DOHH2 (cell line): ENCODE measurements at regions not wholly inside any gene's neighbourhood (a gene's known extent, or its start where the extent isn't known, plus 50 kb on each side); places are given as distances from the start of the nearest gene placed in this dataset.

ENCODE experiments used
- H3F3A ChIP-seq: fragments of 200-600 bp; sonication (generic), shearing (Covaris generic); 2 replicates; pipeline ENCODE4 v1.6.0; 2016; ENCODE audit warnings: antibody characterized with exemption, mild to moderate bottlenecking; ENCODE audit not compliant: control insufficient read depth, insufficient read depth
- H3K27ac ChIP-seq: fragments of 200-600 bp; sonication (generic); 2 replicates; pipeline ENCODE4 v1.5.1; 2014; ENCODE audit warnings: low read depth, mild to moderate bottlenecking, low read length, moderate library complexity
- H3K27me3 ChIP-seq: fragments of 200-600 bp; sonication (generic); 2 replicates; pipeline ENCODE4 v1.6.1; 2014; ENCODE audit warnings: mild to moderate bottlenecking, low read length, mixed read lengths; ENCODE audit not compliant: control insufficient read depth
- H3K36me3 ChIP-seq: fragments of 200-600 bp; sonication (generic); 2 replicates; pipeline ENCODE4 v1.6.1; 2014; ENCODE audit warnings: mild to moderate bottlenecking, low read length, moderate library complexity, mixed read lengths; ENCODE audit not compliant: control insufficient read depth
- H3K4me1 ChIP-seq: fragments of 200-600 bp; sonication (generic); 2 replicates; pipeline ENCODE4 v1.6.1; 2014; ENCODE audit warnings: mild to moderate bottlenecking, low read length, mixed read lengths; ENCODE audit not compliant: control insufficient read depth
- H3K4me2 ChIP-seq: fragments of 200-600 bp; sonication (generic); 2 replicates; pipeline ENCODE4 v1.6.0; 2014; ENCODE audit warnings: mild to moderate bottlenecking, low read length, moderate library complexity
- H3K4me3 ChIP-seq: fragments of 200-600 bp; sonication (generic); 2 replicates; pipeline ENCODE4 v1.5.1; 2014; ENCODE audit warnings: mild to moderate bottlenecking, low read length, mixed read lengths
- H3K79me2 ChIP-seq: fragments of 200-600 bp; sonication (generic); 2 replicates; pipeline ENCODE4 v1.6.1; 2014; ENCODE audit warnings: mild to moderate bottlenecking, low read length, mixed read lengths; ENCODE audit not compliant: control insufficient read depth
- H3K9me2 ChIP-seq: fragments of 200-600 bp; sonication (generic); replicated peaks from 2 replicates; pipeline ENCODE4 v1.6.1; 2014; ENCODE audit warnings: mild to moderate bottlenecking, low read length, mixed read lengths; ENCODE audit not compliant: control insufficient read depth
- H3K9me3 ChIP-seq: fragments of 200-600 bp; sonication (generic); 2 replicates; pipeline ENCODE4 v1.6.1; 2014; ENCODE audit warnings: antibody characterized with exemption, low read length, mixed read lengths; ENCODE audit not compliant: control insufficient read depth, insufficient read depth
- H4K20me1 ChIP-seq: fragments of 200-600 bp; sonication (generic); 2 replicates; pipeline ENCODE4 v1.6.0; 2014; ENCODE audit warnings: low read depth, mild to moderate bottlenecking, antibody characterized with exemption, low read length, moderate library complexity; ENCODE audit not compliant: control insufficient read depth, insufficient read depth
- EZH2phosphoT487 ChIP-seq: fragments of 200-600 bp; sonication (generic); IDR thresholded peaks from 2 replicates; pipeline ENCODE4 v1.6.1; 2017; ENCODE audit warnings: borderline replicate concordance, mild to moderate bottlenecking, antibody characterized with exemption, low read length, moderate library complexity, mixed read lengths
- TF ChIP-seq, protein P1 (sequence below): fragments of 200-600 bp; sonication (generic); IDR thresholded peaks from one replicate; pipeline ENCODE4 v1.5.1; 2014; ENCODE audit warnings: antibody characterized with exemption, mild to moderate bottlenecking, low read depth, low read length; ENCODE audit not compliant: poor library complexity, severe bottlenecking

DNA sequence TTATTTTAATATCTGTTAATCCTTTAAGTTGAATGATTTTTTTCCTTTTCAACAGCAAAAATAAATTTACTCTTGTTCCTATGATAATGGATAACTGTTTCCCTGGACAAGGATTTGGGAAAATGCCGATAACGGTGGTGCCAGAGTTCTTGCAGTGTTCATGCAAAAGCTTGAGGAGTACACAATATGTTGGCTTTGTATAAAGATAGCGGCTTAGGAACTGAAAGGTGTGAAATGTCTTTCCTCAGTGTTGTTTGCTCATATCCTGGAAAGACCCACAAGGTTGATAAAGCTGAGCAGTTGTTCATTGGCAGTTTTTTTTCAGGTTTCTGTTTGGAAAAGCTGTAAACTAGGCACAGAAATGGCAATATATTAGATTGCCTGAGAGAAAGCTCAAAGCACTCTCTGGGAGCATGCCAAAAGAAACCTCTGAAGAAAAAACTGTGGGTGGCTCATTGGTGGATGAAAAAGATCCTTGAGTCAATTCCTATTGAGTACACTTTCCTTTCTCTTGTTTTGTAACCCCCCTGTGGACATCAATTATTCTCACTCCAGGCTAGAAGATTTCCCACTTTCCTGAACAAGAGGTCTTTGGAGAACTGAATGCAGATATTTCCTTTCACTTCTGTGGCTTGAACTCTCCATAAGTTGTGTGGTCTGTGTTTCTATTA, 117.2 kb upstream of the RGMB start:
- Histone ChIP-seq H3K4me3 (no peak overlapping the region), H3K4me2 (no peak overlapping the region), H3F3A (no peaks in the 10 kb centered on the region), H3K4me1 (no peaks in the 10 kb centered on the region), H3K27ac (no peak overlapping the region), H3K9me2 (no peaks in the 10 kb centered on the region), H3K27me3 (no peaks in the 10 kb centered on the region), H3K79me2 (no peaks in the 10 kb centered on the region), H3K9me3 (no peaks in the 10 kb centered on the region), H4K20me1 (no peaks in the 10 kb centered on the region), H3K36me3 (no peaks in the 10 kb centered on the region)
- TF ChIP-seq EZH2phosphoT487: no peak
- TF ChIP-seq, protein P1, sequence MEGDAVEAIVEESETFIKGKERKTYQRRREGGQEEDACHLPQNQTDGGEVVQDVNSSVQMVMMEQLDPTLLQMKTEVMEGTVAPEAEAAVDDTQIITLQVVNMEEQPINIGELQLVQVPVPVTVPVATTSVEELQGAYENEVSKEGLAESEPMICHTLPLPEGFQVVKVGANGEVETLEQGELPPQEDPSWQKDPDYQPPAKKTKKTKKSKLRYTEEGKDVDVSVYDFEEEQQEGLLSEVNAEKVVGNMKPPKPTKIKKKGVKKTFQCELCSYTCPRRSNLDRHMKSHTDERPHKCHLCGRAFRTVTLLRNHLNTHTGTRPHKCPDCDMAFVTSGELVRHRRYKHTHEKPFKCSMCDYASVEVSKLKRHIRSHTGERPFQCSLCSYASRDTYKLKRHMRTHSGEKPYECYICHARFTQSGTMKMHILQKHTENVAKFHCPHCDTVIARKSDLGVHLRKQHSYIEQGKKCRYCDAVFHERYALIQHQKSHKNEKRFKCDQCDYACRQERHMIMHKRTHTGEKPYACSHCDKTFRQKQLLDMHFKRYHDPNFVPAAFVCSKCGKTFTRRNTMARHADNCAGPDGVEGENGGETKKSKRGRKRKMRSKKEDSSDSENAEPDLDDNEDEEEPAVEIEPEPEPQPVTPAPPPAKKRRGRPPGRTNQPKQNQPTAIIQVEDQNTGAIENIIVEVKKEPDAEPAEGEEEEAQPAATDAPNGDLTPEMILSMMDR: no peak

- no peak for TF ChIP-seq EZH2phosphoT487
- TF ChIP-seq, protein P1: no peak
- Histone ChIP-seq H3K36me3 (no peaks in the 10 kb centered on the region), H3F3A (no peaks in the 10 kb centered on the region), H3K4me1 (no peaks in the 10 kb centered on the region), H4K20me1 (no peaks in the 10 kb centered on the region), H3K9me2 (no peaks in the 10 kb centered on the region), H3K79me2 (no peaks in the 10 kb centered on the region), H3K27ac (no peak overlapping the region), H3K4me3 (no peak overlapping the region), H3K4me2 (no peak overlapping the region), H3K27me3 (no peaks in the 10 kb centered on the region), H3K9me3 (no peaks in the 10 kb centered on the region)
Measured at GRCh38 chr5:98656796-98657195, 116.7 kb upstream of the RGMB start.

GRCh38 chr5:98657559-98657958, 115.9 kb upstream of the RGMB start:
- Histone ChIP-seq H3K4me1 (no peaks in the 10 kb centered on the region), H3K27ac (no peak overlapping the region), H3K4me3 (no peak overlapping the region), H3K79me2 (no peaks in the 10 kb centered on the region), H3K4me2 (no peak overlapping the region), H3F3A (no peaks in the 10 kb centered on the region), H4K20me1 (no peaks in the 10 kb centered on the region), H3K36me3 (no peaks in the 10 kb centered on the region), H3K27me3 (no peaks in the 10 kb centered on the region), H3K9me3 (no peaks in the 10 kb centered on the region), H3K9me2 (no peaks in the 10 kb centered on the region)
- no peak for TF ChIP-seq EZH2phosphoT487
- TF ChIP-seq, protein P1: no peak
